Posterior vena cava (tissue), 2 donors: ENCODE measurements at regions not wholly inside any gene's neighbourhood (a gene's known extent, or its start where the extent isn't known, plus 50 kb on each side); places are given as distances from the start of the nearest gene placed in this dataset.
"Not testable (repeated sequence)": the region's sequence is repeated elsewhere in the genome, so short reads cannot be mapped to it uniquely, and the experiment has no call there.

Source experiments
- DNase-seq: peaks from one replicate; pipeline ENCODE4 v3.0.0-alpha.2; 2020; ENCODE audit warnings: low spot score
- intact Hi-C, 2 donors: fragments of 100-400 bp; cut with DNase I; formaldehyde crosslinking; loops; one replicate each; pipeline versions ENCODE4 v1.14.1 to v1.14.2; 2022 to 2023
- donor health status: DM: yes; HTN: yes; CAD: no.
- donor health status: DM: yes; HTN: yes; CAD: no.

- DNase-seq: no peak
- intact Hi-C loops: no loop called here
Measured at GRCh38 chrX:102784550-102784949, 64.0 kb downstream of the GPRASP3 start.

- DNase-seq: no peak
- intact Hi-C loops: no loop called here
Measured at GRCh38 chrX:102787283-102787682, 66.7 kb downstream of the GPRASP3 start.

- intact Hi-C loops: no loop called here
- DNase-seq: no peak
Measured at GRCh38 chrX:102808336-102808735, 87.8 kb downstream of the GPRASP3 start.

GRCh38 chrX:102818269-102818668, 97.7 kb downstream of the GPRASP3 start:
- DNase-seq, intact Hi-C loops: not testable (repeated sequence)

GRCh38 chrX:102832661-102833060, 104.4 kb upstream of the RAB40AL start:
- DNase-seq: no peak
- intact Hi-C loops: no loop called here

GRCh38 chrX:102833136-102833535, 103.9 kb upstream of the RAB40AL start:
- intact Hi-C loops: no loop called here
- no peak for DNase-seq

GRCh38 chrX:102835504-102836146, 101.4 kb upstream of the RAB40AL start:
- no peak for DNase-seq

GRCh38 chrX:102837847-102838246, 99.2 kb upstream of the RAB40AL start:
- intact Hi-C loops: no loop called here
- DNase-seq: no peak

More at GRCh38 chrX:102835504-102836146, 101.4 kb upstream of the RAB40AL start:
- intact Hi-C loops: no loop called here

GRCh38 chrX:102840871-102841705, 96.0 kb upstream of the RAB40AL start:
- no peak for DNase-seq
- intact Hi-C loops: no loop called here

GRCh38 chrX:102841706-102842003, 95.4 kb upstream of the RAB40AL start:
- intact Hi-C loops: no loop called here
- DNase-seq: no peak

GRCh38 chrX:102845020-102845419, 92.1 kb upstream of the RAB40AL start:
- no peak for DNase-seq
- intact Hi-C loops: no loop called here

GRCh38 chrX:102846544-102847236, 90.4 kb upstream of the RAB40AL start:
- DNase-seq: no peak
- intact Hi-C loops: no loop called here

GRCh38 chrX:102847362-102847761, 89.7 kb upstream of the RAB40AL start:
- no peak for DNase-seq
- intact Hi-C loops: no loop called here

- intact Hi-C loops: no loop called here
- DNase-seq: no peak
Measured at GRCh38 chrX:102849396-102849795, 87.7 kb upstream of the RAB40AL start.

GRCh38 chrX:102858826-102859549, 78.1 kb upstream of the RAB40AL start:
- intact Hi-C loops: loop anchor here in 1 of 2 donors (10.0 kb wide), 1 partner anchor 1896 kb away; no protein-coding TSS in a partner anchor
- not testable (repeated sequence) for DNase-seq

GRCh38 chrX:102859550-102859871, 77.6 kb upstream of the RAB40AL start:
- no peak for DNase-seq
- intact Hi-C loops: loop anchor here in 1 of 2 donors (10.0 kb wide), 1 partner anchor 1895 kb away; no protein-coding TSS in a partner anchor

GRCh38 chrX:102860235-102860634, 76.8 kb upstream of the RAB40AL start:
- no peak for DNase-seq
- intact Hi-C loops: no loop called here

- intact Hi-C loops: no loop called here
- peak; percentile 94 for DNase-seq
Measured at GRCh38 chrX:102863735-102864134, 73.3 kb upstream of the RAB40AL start.

GRCh38 chrX:102866981-102867656, 70.0 kb upstream of the RAB40AL start:
- no peak for DNase-seq
- intact Hi-C loops: no loop called here
